ENCODE measurements at regions not wholly inside any gene's neighbourhood (a gene's known extent, or its start where the extent isn't known, plus 50 kb on each side); places are given as distances from the start of the nearest gene placed in this dataset.
"Not testable (repeated sequence)": the region's sequence is repeated elsewhere in the genome, so short reads cannot be mapped to it uniquely, and the experiment has no call there.

DNA sequence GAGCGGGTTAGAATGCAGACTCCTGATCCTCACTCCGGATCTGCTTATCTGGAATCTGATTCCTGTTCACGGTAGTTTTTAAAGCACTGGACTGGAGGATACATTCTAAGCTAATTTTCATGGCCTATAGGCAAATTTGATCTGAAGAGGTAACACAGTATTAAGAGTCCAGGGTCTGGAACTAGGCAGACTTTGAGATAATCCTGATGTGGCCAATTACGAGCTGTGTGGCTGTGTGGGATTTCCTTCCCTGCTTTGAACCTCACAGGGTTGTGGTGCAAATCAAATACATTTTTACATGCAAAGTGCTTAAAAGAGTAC lies 285.2 kb downstream of the MIAT start:
- no peak overlapping the region for H3K27ac ChIP-seq
- WGBS, 3 donors: 53 to 60% (median 54%) methylated on average over 4 of the region's 4 CpGs
- H3K27me3 ChIP-seq: no peaks in the 10 kb centered on the region
- TF ChIP-seq CTCF (IDR thresholded peaks at IDR 0.05) (no peak), POLR2A (IDR thresholded peaks at IDR 0.05) (no peak), EP300 (IDR thresholded peaks at IDR 0.05) (no peak)
- no peak for DNase-seq
- intact Hi-C loops (cut with DNase I): no loop called here
- H3K4me1 ChIP-seq (ENCODE audit: insufficient read depth): no peaks in the 10 kb centered on the region
- no peak overlapping the region for H3K4me3 ChIP-seq
- no peaks in the 10 kb centered on the region for H3K36me3 ChIP-seq
- no peaks in the 10 kb centered on the region for H3K9me3 ChIP-seq

- no peak overlapping the region for H3K4me3 ChIP-seq
- WGBS, 3 donors: 82 to 92% (median 89%) methylated on average over 1 of the region's 1 CpG
- H3K36me3 ChIP-seq: no peaks in the 10 kb centered on the region
- no peaks in the 10 kb centered on the region for H3K27me3 ChIP-seq
- no peak for DNase-seq
- intact Hi-C loops (cut with DNase I): no loop called here
- no peak overlapping the region for H3K27ac ChIP-seq
- H3K4me1 ChIP-seq (ENCODE audit: insufficient read depth): no peaks in the 10 kb centered on the region
- TF ChIP-seq CTCF (IDR thresholded peaks at IDR 0.05) (no peak), POLR2A (IDR thresholded peaks at IDR 0.05) (no peak), EP300 (IDR thresholded peaks at IDR 0.05) (no peak)
- H3K9me3 ChIP-seq: no peaks in the 10 kb centered on the region
Measured at GRCh38 chr22:26945565-26945964, 288.2 kb downstream of the MIAT start.

GRCh38 chr22:26949193-26949592 lies 291.8 kb downstream of the MIAT start:
- H3K4me1 ChIP-seq (ENCODE audit: insufficient read depth): peaks cover 2% of the 10 kb centered on the region
- peak in 1 of 5 donors; percentile 20 for DNase-seq
- intact Hi-C loops (cut with DNase I): no loop called here
- H3K36me3 ChIP-seq: no peaks in the 10 kb centered on the region
- H3K27ac ChIP-seq: no peak overlapping the region
- no peak for TF ChIP-seq CTCF (IDR thresholded peaks at IDR 0.05)
- TF ChIP-seq EP300 (IDR thresholded peaks at IDR 0.05): no peak
- no peak for TF ChIP-seq POLR2A (IDR thresholded peaks at IDR 0.05)
- H3K9me3 ChIP-seq: no peaks in the 10 kb centered on the region
- no peak overlapping the region for H3K4me3 ChIP-seq
- H3K27me3 ChIP-seq: no peaks in the 10 kb centered on the region
- 28 to 52% (median 50%) methylated on average over 3 of the region's 3 CpGs for WGBS, 3 donors

GRCh38 chr22:26951139-26951538 lies 293.8 kb downstream of the MIAT start:
- H3K27ac ChIP-seq; H3K4me1 ChIP-seq (ENCODE audit: insufficient read depth); H3K27me3 ChIP-seq; H3K4me3 ChIP-seq; intact Hi-C loops (cut with DNase I); H3K9me3 ChIP-seq; H3K36me3 ChIP-seq; DNase-seq: not testable (repeated sequence)
- 92 to 99% (median 96%) methylated on average over 3 of the region's 3 CpGs for WGBS, 3 donors

- Histone ChIP-seq H3K27ac (no peak overlapping the region), H3K36me3 (no peaks in the 10 kb centered on the region), H3K9me3 (no peaks in the 10 kb centered on the region), H3K4me1 (ENCODE audit: insufficient read depth) (peaks cover 2% of the 10 kb centered on the region), H3K27me3 (no peaks in the 10 kb centered on the region), H3K4me3 (no peak overlapping the region)
- TF ChIP-seq POLR2A (IDR thresholded peaks at IDR 0.05) (no peak), EP300 (IDR thresholded peaks at IDR 0.05) (no peak), CTCF (IDR thresholded peaks at IDR 0.05) (no peak)
- intact Hi-C loops (cut with DNase I): no loop called here
- WGBS, 3 donors: 26 to 36% (median 31%) methylated on average over 4 of the region's 4 CpGs
- no peak for DNase-seq
Measured at GRCh38 chr22:26952004-26952403, 294.6 kb downstream of the MIAT start.
